ENCODE measurements at regions not wholly inside any gene's neighbourhood (a gene's known extent, or its start where the extent isn't known, plus 50 kb on each side); places are given as distances from the start of the nearest gene placed in this dataset.

- no peak for TF ChIP-seq CTCF (IDR thresholded peaks at IDR 0.05)
- no peak for TF ChIP-seq POLR2A (IDR thresholded peaks at IDR 0.05)
- no peak for TF ChIP-seq EP300 (IDR thresholded peaks at IDR 0.05)
- no peak for TF ChIP-seq POLR2AphosphoS5 (IDR thresholded peaks at IDR 0.05)
Observed at GRCh38 chr5:54758038-54758437, 227.4 kb downstream of the ESM1 start.
